Natural killer cell (primary cell): ENCODE measurements at regions not wholly inside any gene's neighbourhood (a gene's known extent, or its start where the extent isn't known, plus 50 kb on each side); places are given as distances from the start of the nearest gene placed in this dataset.
"Not testable (repeated sequence)": the region's sequence is repeated elsewhere in the genome, so short reads cannot be mapped to it uniquely, and the experiment has no call there.

Experiments used
- ATAC-seq, 3 donors: fragments of 150-1000 bp in 2 of 3; fragments of 200-7000 bp in 1 of 3; cut with Tn5 transposase; 1 replicate in 1 of 3; 2 replicates in 2 of 3; pipeline ENCODE4 v1.10.0; 2021; ENCODE audit warnings: mild to moderate bottlenecking in 2 of 3, moderate library complexity in 2 of 3
- DNase-seq, 2 donors: peaks; one replicate each; pipeline versions ENCODE4 v3.0.0 to v3.0.0-alpha.2; 2013 to 2021; ENCODE audit warnings: mixed read lengths in 1 of 2
- H3K27ac ChIP-seq: one replicate; pipeline ENCODE4 v1.5.1; 2013; ENCODE audit warnings: mild to moderate bottlenecking, low read length
- H3K27me3 ChIP-seq: one replicate; pipeline ENCODE4 v1.6.1; 2013; ENCODE audit warnings: low read length; ENCODE audit not compliant: control insufficient read depth, insufficient read depth
- H3K36me3 ChIP-seq: one replicate; pipeline ENCODE4 v1.6.1; 2013; ENCODE audit warnings: low read length; ENCODE audit not compliant: control insufficient read depth, insufficient read depth
- H3K4me1 ChIP-seq: one replicate; pipeline ENCODE4 v1.6.1; 2013; ENCODE audit warnings: low read length; ENCODE audit not compliant: control insufficient read depth, insufficient read depth
- H3K4me3 ChIP-seq: one replicate; pipeline ENCODE4 v1.5.1; 2013; ENCODE audit warnings: low read length
- H3K9me3 ChIP-seq: one replicate; pipeline ENCODE4 v1.6.1; 2013; ENCODE audit warnings: low read length; ENCODE audit not compliant: control insufficient read depth, insufficient read depth
- H3K27ac Mint-ChIP-seq, 2 donors: one replicate each; pipeline ENCODE4 v1.8.0; 2022; ENCODE audit warnings: mild to moderate bottlenecking in 2 of 2, mixed read lengths in 2 of 2, moderate library complexity in 1 of 2
- H3K27me3 Mint-ChIP-seq, 2 donors: one replicate each; pipeline ENCODE4 v1.8.0; 2022; ENCODE audit warnings: low read depth in 2 of 2, mixed read lengths in 2 of 2
- H3K36me3 Mint-ChIP-seq: one replicate; pipeline ENCODE4 v1.8.0; 2022; ENCODE audit warnings: mixed read lengths
- H3K4me1 Mint-ChIP-seq, 2 donors: one replicate each; pipeline ENCODE4 v1.8.0; 2022; ENCODE audit warnings: mixed read lengths in 2 of 2
- H3K4me3 Mint-ChIP-seq: one replicate; pipeline ENCODE4 v1.8.0; 2022; ENCODE audit warnings: mild to moderate bottlenecking, moderate library complexity, mixed read lengths
- H3K9me3 Mint-ChIP-seq, 2 donors: one replicate each; pipeline ENCODE4 v1.8.0; 2022; ENCODE audit warnings: mixed read lengths in 2 of 2
- WGBS: methylation state at CpG from one replicate; pipeline ENCODE4 v1.1.7; 2013; ENCODE audit warnings: missing lambda C conversion rate; ENCODE audit not compliant: insufficient coverage; 5-methylcytosine and 5-hydroxymethylcytosine counted together
- intact Hi-C: fragments of 100-400 bp; cut with micrococcal nuclease; formaldehyde crosslinking; loops from one replicate; pipeline ENCODE4 v1.14.2; 2022
- TF ChIP-seq, protein P1 (sequence below): fragments of 200-600 bp; IDR thresholded peaks from one replicate; pipeline ENCODE4 v1.8.0; 2022; ENCODE audit warnings: antibody characterized with exemption

DNA sequence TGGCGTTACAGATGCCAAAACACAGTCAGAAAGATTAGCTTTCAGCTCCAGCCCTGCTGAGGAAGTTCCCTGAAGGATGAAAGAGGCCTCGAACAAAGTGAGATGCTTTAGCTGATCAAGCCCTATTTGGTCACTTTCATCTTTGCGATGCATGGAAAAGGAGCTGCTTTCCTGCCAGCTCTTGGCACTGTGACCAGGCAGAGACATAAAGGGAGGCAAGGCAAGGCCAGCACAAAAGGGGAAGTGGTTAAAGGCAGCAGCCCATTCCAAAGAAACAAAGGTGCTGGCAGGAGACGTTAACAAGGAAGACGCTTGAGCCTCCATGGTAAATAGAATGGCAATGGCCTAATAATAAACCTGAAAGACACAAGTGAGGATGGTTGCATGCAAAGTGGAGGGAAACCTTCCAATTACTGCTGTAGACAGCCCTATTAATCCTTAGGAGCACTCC lies 617.1 kb upstream of the INTU start:
- Histone ChIP-seq H3K4me1 (no peaks in the 10 kb centered on the region), H3K9me3 (no peaks in the 10 kb centered on the region), H3K27me3 (no peaks in the 10 kb centered on the region), H3K27ac (no peak overlapping the region), H3K4me3 (no peak overlapping the region), H3K36me3 (no peaks in the 10 kb centered on the region)
- Mint-ChIP-seq H3K27me3 (no peaks in the 10 kb centered on the region), H3K4me3 (no peak overlapping the region), H3K36me3 (no peaks in the 10 kb centered on the region), H3K27ac (no peak overlapping the region), H3K9me3 (peaks cover 2 to 3% of the 10 kb centered on the region in 2 donors), H3K4me1 (no peaks in the 10 kb centered on the region)
- ATAC-seq: no peak
- DNase-seq: no peak
- intact Hi-C loops: no loop called here
- TF ChIP-seq, protein P1, sequence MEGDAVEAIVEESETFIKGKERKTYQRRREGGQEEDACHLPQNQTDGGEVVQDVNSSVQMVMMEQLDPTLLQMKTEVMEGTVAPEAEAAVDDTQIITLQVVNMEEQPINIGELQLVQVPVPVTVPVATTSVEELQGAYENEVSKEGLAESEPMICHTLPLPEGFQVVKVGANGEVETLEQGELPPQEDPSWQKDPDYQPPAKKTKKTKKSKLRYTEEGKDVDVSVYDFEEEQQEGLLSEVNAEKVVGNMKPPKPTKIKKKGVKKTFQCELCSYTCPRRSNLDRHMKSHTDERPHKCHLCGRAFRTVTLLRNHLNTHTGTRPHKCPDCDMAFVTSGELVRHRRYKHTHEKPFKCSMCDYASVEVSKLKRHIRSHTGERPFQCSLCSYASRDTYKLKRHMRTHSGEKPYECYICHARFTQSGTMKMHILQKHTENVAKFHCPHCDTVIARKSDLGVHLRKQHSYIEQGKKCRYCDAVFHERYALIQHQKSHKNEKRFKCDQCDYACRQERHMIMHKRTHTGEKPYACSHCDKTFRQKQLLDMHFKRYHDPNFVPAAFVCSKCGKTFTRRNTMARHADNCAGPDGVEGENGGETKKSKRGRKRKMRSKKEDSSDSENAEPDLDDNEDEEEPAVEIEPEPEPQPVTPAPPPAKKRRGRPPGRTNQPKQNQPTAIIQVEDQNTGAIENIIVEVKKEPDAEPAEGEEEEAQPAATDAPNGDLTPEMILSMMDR: no peak
- WGBS: 38% methylated on average over 5 of the region's 5 CpGs

DNA sequence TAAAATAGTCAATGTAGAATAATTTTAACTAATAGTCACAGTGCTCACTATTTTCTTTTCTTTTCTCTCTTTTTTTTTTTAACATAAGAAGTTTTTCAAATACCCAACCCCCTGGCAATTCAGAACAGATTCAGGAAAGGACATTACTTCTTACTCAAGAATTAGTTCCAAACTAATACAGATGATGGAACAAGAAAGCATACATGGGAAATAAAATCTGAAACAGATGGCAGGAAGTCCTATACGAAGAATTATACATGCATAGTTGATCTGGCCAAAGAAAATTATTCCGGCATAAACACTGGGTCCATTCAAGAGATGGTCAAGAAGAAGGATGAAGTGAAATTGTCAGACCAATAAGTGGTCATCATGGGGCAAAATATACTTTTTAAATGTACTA lies 614.4 kb upstream of the INTU start:
- ATAC-seq: no peak

DNA sequence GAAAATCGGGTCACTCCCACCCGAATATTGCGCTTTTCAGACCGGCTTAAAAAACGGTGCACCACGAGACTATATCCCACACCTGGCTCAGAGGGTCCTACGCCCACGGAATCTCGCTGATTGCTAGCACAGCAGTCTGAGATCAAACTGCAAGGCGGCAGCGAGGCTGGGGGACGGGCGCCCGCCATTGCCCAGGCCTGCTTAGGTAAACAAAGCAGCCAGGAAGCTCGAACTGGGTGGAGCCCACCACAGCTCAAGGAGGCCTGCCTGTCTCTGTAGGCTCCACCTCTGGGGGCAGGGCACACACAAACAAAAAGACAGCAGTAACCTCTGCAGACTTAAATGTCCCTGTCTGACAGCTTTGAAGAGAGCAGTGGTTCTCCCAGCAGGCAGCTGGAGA lies 611.9 kb upstream of the INTU start:
- intact Hi-C loops, H3K4me3 ChIP-seq, H3K27ac Mint-ChIP-seq, H3K4me1 Mint-ChIP-seq, H3K9me3 ChIP-seq, H3K27me3 Mint-ChIP-seq, H3K9me3 Mint-ChIP-seq, H3K36me3 ChIP-seq, H3K4me3 Mint-ChIP-seq, H3K36me3 Mint-ChIP-seq, H3K4me1 ChIP-seq, DNase-seq, H3K27ac ChIP-seq, ATAC-seq, H3K27me3 ChIP-seq: not testable (repeated sequence)
- 98% methylated on average over 6 of the region's 15 CpGs for WGBS

More for the DNA sequence above, 614.4 kb upstream of the INTU start:
- Histone ChIP-seq H3K9me3 (no peaks in the 10 kb centered on the region), H3K27me3 (no peaks in the 10 kb centered on the region), H3K27ac (no peak overlapping the region), H3K4me1 (no peaks in the 10 kb centered on the region), H3K36me3 (no peaks in the 10 kb centered on the region), H3K4me3 (no peak overlapping the region)
- no peak for DNase-seq
- Mint-ChIP-seq H3K27ac (no peak overlapping the region), H3K36me3 (no peaks in the 10 kb centered on the region), H3K4me3 (no peak overlapping the region), H3K4me1 (no peaks in the 10 kb centered on the region), H3K27me3 (no peaks in the 10 kb centered on the region), H3K9me3 (peaks cover 3% of the 10 kb centered on the region in 2 donors)
- WGBS: 96% methylated on average over 2 of the region's 2 CpGs
- intact Hi-C loops: no loop called here
- TF ChIP-seq, protein P1: no peak

DNA sequence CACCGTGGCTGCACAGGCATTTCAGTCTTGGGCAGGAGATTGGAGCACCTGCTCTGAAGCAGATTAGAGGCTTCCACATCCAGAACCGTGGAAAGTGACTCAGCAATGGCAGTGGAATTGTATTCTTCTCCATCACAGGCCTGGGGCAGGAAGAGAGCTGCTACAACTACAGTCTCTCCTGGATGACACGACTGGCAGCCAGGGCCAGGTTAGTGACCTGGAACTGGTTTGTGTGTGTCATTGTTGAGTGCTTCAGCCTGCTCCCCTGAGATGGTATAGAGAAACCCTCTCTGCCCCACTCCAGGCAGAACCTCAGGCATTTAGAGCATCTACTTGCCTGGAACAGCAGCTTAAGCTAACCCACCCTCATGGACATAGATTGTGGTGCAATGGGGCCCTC lies 596.5 kb upstream of the INTU start:
- Histone ChIP-seq H3K27me3 (no peaks in the 10 kb centered on the region), H3K9me3 (peaks cover 14% of the 10 kb centered on the region), H3K36me3 (no peaks in the 10 kb centered on the region), H3K4me3 (no peak overlapping the region), H3K27ac (no peak overlapping the region), H3K4me1 (no peaks in the 10 kb centered on the region)
- 68% methylated on average over 3 of the region's 3 CpGs for WGBS
- Mint-ChIP-seq H3K27me3 (no peaks in the 10 kb centered on the region), H3K27ac (no peak overlapping the region), H3K4me1 (no peaks in the 10 kb centered on the region), H3K36me3 (peaks cover 9% of the 10 kb centered on the region), H3K9me3 (peaks cover 10 to 12% of the 10 kb centered on the region in 2 donors), H3K4me3 (no peak overlapping the region)
- intact Hi-C loops: no loop called here
- ATAC-seq: no peak
- no peak for DNase-seq
- TF ChIP-seq, protein P1: no peak
